Activated CD4-positive, alpha-beta T cell treated with anti-CD3 and anti-CD28 coated beads, Interleukin-2, Interleukin-4, amounts not matched to agents 100 ng/mL and 50 ng/mL, durations not matched to agents 16 hours and 8 hours (primary cell): ENCODE measurements at regions not wholly inside any gene's neighbourhood (a gene's known extent, or its start where the extent isn't known, plus 50 kb on each side); places are given as distances from the start of the nearest gene placed in this dataset.
"Not testable (repeated sequence)": the region's sequence is repeated elsewhere in the genome, so short reads cannot be mapped to it uniquely, and the experiment has no call there.

Experiments used
- DNase-seq: peaks from one replicate; pipeline ENCODE4 v3.0.0-alpha.2; 2020; ENCODE audit warnings: low spot score

DNA sequence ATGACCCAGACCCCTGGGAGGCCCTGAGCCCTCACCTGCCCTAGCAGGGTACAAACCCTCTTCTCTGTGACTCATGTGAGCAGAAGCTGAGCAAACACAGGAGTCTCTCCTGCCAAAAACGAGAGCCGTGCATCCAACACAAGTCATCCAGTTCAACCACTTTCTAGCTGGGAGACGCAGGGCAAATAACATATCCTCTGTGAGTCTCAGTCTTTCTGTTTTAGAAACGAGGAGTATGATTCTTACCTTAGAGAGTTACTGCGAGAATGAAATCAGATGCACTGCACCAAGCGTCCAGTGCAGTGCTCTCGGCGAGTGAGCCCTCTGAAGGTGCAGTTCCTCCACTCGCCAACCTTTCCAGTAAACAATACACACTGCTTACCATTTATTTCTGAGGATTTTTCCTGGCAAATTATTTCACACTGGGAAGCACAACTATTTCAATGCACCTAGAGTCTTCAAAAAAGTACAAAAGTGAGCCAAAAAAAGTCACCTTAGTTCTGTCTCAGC lies 331.8 kb upstream of the MYT1L start:
- DNase-seq: no peak

DNA sequence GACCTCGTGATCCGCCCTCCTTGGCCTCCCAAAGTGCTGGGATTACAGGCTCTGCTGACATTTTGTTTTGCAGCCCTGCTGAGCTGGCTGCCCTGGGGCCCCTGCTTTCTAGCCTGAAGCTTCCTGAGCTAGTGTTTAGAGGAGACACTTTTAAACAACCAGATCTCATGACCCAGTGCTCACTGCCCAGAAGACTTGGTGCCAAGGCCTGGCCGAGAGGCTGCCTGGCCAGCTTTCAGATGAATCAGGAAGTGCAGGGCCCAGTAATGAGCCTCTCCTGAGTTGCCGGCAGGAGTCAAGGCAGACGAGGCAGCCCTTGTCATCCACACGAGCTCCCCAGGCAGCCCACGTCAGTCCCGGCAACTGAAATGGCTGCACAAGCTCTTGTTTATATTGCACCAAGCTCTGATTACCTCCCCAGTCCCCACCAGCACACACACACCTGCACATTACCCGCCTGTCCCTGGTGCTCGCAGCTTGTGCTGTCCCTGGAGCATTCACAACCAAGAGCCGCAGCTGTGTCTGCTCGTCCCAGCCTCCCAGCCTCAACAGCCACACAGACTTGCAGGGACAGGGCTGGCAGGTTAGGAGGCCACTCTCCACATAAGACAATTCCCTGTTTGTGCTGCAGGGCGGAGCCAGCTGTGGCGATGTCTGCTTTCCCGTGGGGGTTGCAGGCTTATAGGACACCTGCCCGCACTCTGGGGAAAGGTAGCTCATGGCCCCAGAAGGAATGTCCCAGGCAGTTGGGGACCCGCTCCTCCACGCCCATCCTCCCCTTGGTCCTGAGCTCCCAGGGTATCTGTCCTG lies 331.2 kb upstream of the MYT1L start:
- no peak for DNase-seq

DNA sequence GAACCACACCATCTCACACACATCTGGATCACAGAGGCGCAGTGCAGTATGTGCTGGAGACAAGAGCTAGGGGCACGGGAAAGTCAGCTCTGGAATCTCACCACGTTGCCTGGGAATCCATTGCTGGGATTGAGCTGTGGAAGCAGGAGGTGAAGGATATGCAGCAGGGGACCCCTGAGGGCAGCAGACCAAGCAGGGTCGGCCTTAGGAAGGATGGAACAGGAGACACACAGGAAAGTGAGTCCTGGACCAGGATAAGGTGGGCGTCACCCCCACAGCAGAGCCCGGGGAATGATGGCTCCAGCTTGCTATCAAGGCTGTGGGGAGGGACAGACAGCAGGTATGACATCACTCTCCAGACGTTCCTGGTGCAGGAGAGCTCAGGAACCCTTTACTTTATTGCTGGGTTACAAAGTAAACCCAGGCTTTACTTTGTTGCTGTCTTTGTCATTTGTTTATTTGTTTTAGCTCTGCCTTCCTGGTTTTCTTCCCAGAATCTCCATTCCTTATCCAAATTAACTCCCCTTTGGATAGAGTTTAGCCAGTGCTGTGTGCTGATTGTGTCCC lies 329.8 kb upstream of the MYT1L start:
- no peak for DNase-seq

DNA sequence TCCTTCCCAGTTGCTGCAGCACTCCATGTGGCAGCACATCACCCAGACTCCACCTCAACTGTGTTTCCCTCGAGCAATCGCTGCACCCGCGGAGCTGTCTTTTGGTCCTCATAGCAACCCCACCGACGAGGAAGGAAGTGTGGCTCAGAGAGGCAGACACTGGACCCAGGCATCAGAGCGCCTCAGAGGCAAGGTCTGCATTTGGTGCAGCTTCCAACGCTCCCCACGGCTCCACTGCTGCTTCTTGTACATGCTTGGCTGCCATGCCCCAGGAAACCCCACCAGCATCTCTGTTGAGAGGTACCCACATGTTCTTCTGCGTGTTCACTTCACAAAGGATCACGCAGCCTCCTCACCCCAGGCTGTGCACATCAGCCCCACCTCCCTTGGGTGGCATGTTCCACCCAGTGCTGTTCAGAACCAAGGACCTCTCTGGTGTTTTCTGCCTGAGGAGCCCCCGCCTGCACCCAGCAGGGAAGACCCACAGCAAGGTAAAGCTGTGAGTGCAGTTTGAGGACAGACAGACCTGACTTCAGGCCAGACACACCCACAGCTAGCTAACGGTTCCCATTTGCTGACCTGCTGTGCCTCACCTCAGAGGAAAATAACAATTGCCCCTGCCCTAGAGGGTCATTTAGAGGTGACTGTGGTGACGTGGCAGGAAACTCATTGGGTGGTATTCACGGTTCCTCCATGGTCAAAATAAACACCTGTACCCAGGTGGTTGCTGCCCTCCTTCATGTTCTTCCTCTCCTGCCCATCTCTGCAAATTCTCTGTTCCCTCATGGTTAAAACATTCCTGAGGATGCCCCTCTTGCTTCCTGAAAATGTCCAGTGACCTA lies 326.3 kb upstream of the MYT1L start:
- DNase-seq: no peak

DNA sequence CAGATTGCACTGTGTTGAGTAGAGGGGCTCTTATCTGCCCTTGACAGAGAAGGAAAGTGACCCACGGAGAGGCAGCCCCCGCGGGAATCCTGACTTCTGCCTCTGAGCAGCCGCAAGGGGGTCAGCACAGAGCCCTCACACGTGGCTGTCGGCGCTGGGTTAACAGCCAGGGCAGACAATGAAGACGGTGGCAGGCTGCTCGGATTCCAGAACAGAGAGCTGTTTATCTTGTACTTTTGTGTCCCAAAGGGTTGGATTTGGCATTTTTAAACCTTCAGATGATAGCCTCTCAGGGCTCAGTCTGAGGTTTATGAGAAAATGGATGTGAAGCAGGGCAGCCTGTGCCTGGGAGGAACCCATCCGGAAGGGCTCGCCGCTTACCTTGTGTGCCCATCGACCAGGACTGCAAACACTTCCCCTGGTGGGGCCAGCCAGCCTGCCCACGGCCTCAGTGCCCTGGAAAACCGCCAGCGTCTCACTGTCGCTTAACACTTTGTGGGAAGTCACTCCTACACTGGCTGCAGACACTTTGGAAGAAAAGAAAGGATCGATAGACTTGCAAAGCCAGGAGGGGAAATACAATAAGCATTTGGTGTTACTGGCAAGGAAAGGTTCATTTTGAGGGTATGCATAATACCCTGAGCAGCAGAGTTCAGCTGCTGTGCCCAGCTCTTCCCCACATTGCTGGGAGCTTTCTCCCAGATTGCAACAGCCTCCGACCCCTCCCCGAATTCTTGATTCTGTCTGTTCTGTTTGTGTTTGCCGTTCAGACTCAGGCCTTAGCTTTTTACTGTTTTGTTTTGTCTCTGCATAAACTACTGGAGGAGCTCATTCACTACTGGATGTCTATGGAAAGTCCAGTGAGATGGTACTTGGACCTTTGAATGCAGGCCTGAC lies 325.3 kb upstream of the MYT1L start:
- DNase-seq: no peak

DNA sequence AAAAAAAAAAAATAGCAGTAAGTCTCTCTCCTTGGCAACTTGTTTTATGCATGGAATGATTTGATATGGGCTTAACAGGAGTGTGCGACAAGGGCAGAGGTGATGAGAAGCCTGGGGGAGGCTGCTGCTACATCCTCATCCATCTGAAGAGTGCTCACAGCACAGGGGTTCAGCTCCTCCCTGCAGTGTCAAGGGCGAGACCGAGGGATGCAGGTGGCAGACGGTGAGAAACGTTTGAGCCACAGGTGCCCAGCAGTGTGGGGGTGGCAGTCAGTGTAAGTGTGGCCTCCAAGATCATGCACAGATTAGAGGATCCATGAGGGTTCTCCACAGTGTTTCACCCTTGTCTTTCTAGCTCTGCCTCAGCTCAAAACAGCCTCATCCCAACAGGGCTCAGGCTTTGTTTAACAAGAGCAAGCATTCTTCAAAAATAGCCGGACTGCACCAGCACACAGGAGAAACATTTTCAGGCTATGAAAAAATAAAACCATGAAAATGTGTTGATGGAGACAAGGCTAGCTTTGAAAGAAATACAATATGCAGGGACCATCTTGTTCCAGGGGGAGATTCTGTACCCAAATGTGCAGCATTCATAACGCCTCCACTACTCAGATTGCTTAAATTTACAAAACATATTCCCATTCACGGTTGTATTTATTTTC lies 324.5 kb upstream of the MYT1L start:
- no peak for DNase-seq

DNA sequence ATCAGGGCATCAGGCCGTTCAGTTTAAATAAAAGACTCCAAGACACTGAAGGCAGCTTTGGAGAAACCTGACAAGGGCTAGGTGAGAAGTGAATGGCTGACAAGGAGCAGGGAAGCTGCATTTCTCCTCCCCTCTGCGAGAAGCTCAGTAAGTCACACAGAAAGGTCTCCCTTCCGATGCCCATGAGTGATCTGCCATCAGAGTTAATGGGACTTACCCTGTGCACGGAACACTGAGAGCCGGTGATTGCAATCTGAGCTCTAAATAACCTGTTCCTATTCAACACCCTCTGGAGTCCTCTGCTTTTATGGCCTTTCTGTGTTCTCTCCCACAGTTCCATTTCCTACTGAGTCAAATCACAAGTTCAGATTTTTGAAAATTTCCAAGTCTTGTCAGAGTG lies 322.2 kb upstream of the MYT1L start:
- no peak for DNase-seq

DNA sequence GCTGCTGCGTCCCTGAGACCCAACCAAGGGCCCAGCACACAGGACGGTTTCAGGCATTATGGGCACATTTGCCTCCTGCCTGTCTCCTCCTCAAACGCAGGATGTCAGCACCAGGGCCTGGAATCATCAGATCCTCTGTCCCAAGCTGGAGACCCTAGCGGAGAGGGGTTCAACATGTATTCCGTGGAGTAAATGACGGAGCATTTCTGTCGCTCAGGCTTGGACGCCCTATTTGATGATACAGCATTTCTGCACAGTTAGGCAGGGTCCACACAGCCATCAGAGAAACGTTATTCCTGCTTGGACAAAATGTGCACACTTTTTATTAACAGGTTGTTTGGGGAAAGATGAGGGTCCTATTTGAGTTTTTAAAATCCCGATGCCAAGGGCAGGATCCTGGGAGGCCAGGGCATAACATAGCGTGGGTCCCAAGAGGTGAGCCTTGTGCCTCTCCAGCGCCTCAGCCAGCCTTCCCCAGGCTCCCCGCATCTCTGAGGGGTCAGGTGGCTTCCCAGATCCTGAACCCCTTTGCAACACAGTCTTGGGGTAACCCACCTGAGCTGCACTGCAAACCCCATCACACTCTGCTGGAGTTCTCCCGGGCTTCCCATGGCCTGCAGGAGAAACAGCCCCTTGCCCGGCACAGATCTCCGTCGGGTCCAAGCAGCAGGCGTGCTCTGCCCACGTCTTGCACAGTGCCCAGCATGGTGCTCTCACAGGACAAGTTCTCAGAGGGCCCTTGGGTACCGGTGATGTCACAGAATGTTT lies 319.7 kb upstream of the MYT1L start:
- DNase-seq: no peak

DNA sequence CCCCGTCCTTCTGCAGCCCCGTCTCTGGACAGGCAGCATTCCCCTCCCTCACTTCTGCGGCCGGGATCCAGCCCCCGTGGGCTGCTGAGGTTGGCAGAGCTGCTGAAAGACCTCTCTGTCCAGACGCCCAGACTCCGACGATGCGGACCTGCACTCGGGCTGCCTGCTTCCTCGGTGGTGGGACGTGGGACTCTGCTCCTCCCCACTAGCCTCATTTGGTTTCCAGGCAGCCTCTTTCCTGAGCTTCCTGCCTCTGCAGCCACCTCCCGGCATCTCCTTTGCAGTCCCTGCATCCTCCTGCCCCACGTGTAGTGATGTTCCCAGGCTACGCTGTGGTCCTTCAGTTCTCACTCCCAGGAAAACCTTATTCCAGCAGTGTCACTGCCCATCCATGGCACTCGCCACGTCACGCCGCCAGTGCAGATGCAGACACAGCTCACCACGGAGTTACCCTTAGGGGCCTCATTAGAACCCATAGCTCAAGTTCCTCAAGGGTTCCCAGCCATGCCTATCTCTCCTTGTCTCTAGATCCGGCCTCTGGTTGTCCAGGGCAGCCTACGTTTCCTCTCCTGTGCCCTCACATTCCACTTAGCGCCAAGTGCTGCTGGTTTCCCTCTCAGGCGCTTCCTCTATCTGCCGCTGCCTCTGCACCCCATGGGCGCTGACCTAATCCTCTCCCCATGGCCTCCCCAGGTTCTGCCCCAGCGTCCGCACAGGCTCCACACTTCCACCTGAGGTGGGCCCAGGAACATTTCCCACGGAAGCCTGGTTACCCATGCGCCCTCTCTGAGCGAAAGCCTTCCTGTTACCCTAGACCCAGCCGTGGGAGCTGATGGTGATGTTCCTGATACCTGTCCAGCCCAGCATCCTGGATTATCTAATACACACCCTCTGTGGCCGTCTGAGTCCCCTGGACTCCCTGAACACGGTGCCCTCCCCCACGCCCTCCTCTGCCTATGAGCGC lies 318.3 kb upstream of the MYT1L start:
- no peak for DNase-seq

DNA sequence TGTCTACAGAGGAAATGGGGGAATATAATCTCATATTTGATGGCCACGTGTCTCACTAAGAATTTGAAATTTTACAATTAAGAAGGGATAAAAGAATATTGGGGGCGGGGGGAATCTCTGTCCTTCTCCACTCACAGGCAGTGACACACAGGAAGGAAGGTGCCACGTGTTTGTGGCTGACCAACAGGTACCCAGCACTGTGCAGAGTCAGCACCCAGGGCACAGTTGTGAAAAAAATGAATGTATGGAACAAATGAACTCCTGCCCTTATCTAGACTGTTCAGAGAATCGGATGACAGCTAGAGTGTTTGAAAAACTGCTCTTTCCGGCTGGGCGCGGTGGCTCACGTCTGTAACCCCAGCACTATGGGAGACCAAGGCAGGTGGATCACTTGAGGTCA lies 317.0 kb upstream of the MYT1L start:
- DNase-seq: no peak

DNA sequence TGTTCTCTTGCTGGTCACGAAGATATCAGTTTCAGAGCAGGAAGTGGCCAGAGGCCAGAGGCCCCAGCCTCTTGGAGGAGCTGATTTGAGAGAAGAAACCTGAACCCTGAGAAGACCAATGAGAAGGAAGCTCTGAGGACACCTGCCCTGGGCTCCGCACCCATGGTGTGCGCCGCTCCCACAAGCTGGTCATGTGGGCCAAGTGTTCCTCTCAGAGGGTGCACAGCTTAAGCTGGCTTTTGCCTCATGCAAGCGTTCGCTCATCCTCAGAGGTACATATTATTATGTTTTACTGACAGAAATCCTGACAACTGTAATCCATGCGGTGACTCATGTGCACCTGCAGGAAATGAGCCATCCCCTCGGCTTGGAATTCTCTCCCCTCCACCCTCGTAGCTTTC lies 316.1 kb upstream of the MYT1L start:
- no peak for DNase-seq

DNA sequence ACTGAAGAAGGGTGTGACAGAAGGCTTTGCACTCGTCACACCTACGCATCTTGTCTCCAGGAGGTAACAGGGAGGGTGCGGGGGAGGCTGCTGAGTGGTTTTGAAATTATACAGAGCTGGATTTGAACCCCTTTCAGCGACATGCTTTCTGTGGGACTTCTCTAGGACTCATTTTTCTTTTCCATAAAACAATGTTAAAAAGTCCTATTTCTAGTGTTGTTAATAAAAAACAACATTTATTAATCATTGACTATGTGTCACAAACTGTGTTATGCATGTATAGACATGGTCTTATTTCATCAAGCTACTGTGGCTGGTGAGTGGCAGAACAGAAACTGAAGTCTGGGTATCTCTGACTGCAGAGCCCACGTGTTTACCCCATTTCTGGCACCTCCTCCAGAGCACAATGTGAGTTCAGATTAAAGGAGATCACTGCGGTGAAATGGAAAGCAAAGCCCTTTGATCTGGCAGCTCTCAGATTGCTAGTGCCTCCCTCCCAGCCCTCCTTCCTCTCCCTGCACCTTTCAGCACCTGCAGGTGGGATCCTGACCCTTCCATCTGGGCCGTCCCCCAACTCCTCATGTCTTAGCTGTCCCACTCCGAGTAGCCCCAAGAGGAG lies 315.5 kb upstream of the MYT1L start:
- peak; percentile 18 for DNase-seq

DNA sequence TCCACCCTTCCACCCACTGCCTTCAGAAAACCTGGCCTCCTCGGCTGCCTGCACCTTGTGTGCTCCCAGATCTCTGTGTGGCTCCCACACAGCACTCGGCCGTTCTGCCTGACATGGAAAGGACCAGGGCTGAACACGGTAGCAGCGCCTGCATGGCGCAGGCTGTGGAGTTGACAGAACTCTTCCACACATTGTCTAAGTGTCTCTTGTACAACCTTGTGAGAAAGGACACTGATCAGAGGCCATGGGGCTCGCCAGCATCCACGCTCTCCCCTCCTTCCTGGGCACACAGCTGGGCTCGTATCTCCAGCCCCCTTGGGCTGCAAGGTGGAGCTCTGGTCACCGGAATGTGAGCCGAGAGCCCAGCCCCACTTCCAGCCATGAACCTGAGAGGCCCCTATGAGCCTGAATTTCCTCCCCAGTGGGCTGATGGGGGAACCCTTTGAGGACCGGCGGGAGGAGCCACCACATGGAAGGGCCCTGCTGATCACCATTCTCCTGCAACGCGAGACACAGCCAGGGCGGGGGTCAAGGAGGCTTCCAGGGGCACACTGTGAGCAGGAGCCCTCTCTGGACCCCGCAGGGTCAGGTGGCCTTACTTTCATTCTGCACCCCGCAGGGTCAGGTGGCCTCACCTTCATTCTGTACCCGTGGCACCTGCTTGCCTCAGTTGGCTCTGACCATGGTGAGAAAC lies 314.2 kb upstream of the MYT1L start:
- no peak for DNase-seq

DNA sequence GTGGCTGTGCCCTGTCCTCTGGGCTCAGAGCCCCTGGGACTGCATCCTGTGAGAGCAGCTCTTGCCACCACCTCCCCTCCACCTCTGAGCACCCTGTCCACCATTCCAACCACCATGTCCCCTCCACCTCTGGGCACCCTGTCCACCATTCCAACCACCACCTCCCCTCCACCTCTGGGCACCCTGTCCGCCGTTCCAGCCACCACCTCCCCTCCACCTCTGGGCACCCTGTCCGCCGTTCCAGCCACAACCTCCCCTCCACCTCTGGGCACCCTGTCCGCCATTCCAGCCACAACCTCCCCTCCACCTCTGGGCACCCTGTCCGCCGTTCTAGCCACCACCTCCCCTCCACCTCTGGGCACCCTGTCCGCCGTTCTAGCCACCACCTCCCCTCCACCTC lies 313.7 kb upstream of the MYT1L start:
- not testable (repeated sequence) for DNase-seq

DNA sequence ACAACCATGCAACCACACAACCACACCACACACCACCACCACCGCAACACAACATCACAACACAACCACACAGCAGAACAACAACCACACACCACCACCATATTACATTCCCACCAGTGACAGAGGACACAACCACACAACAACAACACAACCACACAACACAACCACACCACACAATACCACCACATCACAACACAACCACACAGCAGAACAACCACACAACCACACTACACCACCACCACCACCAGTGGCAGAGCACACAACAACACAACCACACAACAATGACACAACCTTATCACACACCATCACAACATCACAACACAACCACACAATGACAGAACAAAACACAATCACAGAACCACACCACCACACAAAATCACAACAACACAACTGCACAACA lies 313.0 kb upstream of the MYT1L start:
- no peak for DNase-seq

DNA sequence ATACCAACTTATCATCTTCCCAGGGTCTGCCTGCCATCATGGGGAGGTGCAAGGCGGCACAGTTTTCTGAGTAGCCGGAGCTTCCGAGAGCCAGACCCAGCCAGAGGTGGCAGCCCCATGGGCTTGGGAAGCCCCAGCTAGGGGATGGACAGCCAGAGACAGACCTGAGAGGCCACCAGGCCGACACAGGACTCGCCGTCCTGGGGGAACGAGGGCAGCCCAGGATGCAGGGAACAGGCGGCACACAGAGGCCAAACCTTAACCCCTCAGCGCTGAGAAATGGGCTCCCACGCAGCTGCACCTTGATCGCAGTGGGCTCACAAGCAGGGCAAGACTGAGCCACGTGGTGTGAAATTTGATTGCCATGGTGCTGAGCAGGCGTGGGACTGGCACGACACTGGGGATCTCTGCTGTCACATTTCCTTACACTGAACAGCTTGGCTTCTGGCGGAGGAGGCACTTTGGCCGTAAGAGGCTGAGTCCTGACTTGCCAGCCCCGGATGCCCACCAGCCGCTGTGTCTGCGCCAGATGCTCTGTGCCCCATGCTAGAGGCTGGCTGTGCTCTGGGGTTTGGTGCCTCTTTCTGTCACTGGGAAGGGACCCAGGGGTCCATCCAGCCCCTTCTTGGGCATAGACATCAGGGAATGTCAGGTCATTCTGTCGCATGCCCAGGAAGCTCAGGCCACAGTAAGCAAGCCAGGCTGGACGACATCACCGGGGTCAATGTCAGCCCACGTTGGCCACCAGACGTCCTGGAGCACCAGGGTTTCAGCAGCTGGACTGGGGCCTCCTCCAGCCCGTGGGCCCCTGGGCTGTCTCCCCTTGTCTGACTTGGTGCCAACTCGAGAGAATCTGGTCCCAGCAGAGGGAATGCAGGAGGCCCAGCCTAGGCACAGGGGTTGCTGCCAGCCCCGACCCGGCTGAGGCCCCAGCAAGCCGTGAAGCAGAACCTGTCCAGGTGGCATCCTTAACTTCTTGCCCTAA lies 312.1 kb upstream of the MYT1L start:
- DNase-seq: no peak
